Right ventricle myocardium superior (tissue), 1 donor: ENCODE measurements at regions not wholly inside any gene's neighbourhood (a gene's known extent, or its start where the extent isn't known, plus 50 kb on each side); places are given as distances from the start of the nearest gene placed in this dataset.
A peak's percentile ranks its signal among the peaks of the same experiment; 100 is the strongest.

ENCODE experiments used
- ATAC-seq: fragments of 200-7000 bp; cut with Tn5 transposase; one replicate; pipeline ENCODE4 v1.9.1; 2020; ENCODE audit warnings: mild to moderate bottlenecking; ENCODE audit not compliant: poor library complexity
- DNase-seq: peaks from one replicate; pipeline ENCODE4 v3.0.0-alpha.2; 2020
- intact Hi-C: fragments of 100-400 bp; cut with DNase I; formaldehyde crosslinking; loops from one replicate; pipeline ENCODE4 v1.11.2; 2022
- donor health status: DM: no; HTN: yes; CAD: no; lungs with severe emphysema.

DNA sequence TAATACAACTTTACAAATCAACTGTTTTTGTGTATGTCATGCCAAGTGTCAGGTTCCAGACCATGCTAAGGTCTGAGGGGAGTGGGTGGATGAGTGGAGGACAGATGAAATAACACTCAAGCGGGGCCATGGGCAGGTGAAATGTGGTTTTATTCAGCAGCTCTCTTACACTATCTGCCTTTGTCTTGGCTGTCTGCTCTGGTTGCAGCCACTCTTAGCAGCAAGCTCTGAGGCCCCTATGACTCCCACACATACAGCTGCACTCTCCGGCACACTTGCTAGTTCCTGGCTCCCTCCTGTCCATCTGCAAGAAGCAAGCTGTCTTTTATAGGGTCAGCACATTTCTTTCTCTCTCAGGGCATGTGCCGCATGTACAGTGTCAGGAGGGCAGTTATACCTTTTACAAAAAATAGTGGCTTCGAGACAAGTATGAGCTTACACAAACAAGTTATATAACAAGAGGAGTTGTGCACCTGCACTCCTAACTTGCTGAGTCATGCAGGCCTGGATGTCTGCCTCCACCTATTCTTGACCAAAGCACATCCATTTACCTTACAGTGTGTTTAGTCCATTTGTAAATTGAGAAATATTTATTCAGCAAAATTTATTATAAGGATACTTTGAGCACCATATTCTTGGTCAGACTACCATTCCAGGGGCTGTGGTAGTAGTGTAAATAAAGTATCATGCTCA, 683.7 kb upstream of the CBLB start:
- DNase-seq (no peak), ATAC-seq (no peak)
- intact Hi-C loops = no loop called here

DNA sequence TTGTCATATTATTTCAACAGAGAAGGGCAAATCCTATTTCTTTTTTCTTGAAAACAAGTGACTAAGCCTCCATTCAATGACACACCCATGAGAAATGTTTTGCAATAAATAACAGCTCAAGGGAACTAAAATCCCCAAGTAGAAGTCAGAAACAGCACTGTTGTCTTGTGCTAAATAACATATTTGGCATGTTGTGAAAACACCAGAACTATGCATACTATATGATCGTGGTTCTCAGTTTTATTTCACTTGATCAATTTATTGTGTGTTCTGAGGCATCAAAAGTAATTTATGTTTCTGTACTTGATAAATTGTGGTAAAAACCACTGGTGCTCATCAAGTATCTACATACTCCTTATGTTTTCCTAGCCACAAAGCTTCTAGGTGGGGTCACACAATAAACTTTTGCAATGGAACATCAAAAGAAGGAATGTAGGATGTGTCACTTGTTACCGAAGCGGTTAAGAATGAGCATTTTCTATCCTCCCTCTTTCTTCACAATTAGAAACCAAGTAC, 691.7 kb upstream of the CBLB start:
- peak; percentile 46 for ATAC-seq
- intact Hi-C loops = no loop called here

DNA sequence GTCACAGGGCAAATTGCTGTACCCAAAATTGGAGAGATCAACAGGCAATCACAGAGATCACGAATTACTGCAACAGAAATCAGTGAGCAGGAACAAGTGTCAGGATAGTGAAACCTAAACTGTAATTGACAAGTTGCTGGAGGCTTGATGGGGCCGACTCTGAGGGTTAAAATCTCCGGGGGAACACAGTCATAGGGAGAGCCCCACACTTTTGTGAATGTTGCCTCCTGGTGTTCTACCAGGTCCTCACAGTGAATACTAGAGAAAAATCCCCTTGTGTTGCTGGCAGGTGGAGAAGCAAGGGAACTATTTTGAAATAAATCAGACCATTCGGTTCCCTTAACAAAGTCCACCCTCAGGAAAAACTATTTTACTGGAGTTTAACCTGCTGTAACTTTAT, 697.5 kb upstream of the CBLB start:
- DNase-seq = no peak
- intact Hi-C loops = no loop called here
- ATAC-seq = no peak

More for the DNA sequence above, 691.7 kb upstream of the CBLB start:
- DNase-seq = no peak

DNA sequence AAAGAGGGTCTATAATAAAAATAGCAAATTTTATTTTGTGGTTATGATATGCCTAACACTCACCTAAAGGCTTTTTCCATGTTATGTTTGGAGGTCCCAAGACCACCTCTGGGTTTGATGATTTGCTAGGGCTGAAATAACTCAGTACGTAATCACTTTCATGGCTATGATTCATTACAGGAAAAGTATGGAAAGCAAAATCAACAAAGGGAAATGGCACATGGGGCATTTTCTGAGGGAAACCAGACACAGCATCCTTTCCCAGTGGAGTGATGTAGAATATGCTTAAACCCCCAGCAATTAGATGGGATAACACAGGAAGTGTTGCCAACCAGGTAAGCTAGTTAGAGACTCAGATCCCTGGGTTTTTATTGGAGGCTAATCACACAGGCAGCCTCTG, 701.6 kb upstream of the CBLB start:
- intact Hi-C loops = no loop called here
- ATAC-seq (no peak), DNase-seq (no peak)

DNA sequence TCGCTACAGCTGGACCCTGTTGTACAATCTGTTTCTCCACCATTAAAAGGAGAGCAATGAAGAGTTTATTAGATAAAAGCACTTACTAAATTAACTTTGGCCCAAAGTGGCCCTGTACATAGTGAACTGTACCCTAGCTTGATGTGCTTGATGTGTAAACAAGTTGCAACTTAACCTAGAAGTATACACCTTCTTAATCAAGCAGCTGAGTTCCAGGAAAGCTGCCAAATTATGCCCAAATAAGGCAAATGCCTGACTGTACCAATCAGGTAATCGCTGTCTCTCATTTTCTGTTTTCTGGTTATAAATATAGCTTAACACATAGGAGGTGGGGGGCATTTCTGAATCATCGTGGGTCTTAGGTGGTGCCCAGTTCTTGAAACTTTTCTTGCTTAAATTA, 704.8 kb upstream of the CBLB start:
- no peak for DNase-seq
- intact Hi-C loops = no loop called here
- no peak for ATAC-seq

DNA sequence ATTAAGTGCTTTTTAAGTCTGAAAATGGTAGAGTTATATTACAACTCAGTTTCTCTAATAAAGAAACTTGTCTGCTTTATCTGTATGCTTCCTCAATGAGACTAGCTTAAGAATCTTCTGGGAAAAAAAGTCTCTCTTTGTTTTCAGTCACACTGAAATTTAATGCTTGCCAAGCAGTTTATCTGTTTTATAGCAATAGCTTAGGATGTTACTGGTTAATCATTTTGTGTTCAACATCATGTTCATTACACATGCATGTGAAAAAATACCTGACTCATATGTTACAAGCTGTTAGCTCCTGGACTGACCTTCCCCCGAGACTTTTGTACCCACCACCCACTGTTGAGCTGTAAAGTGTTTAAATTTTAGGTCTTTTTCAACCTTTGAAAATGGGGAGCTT, 706.2 kb upstream of the CBLB start:
- DNase-seq = no peak
- no peak for ATAC-seq
- intact Hi-C loops = no loop called here

DNA sequence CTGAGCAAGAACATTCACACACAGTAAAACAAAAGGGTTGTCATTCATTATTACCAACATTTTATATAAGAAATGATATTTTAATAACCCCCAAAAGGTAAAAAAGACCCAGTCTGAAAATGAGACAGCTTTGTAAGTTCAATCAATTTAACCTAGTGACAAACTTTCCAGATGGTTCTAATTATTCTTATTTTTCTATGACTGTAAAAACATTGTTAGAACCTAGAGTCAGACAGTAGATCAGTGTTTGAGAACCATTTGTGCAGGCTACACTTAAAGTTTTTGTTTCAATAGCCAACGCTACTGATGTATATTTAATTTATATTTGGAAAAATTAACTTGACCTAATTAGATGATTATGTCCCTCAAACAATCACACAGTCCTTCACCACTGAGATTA, 708.4 kb upstream of the CBLB start:
- DNase-seq = no peak
- intact Hi-C loops = no loop called here
- no peak for ATAC-seq

DNA sequence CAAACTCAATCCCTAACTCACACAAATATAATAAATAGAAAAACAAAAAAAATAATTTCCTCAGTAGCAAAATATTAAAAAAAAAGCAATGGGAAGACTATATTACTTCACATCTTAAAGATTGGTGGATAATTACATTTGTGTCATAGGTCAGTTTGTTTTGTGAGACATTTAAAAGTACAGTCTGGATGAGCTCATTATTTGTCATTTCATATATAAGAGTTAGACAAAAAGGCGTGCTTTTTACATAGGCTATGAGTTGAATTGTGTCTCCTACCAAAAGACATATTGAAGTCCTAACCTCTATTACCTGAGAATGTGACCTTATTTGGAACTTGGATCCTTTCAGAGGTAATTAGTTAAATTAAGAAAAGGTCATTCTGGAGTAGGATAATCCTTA, 710.1 kb upstream of the CBLB start:
- no peak for DNase-seq
- no peak for ATAC-seq
- intact Hi-C loops = no loop called here

DNA sequence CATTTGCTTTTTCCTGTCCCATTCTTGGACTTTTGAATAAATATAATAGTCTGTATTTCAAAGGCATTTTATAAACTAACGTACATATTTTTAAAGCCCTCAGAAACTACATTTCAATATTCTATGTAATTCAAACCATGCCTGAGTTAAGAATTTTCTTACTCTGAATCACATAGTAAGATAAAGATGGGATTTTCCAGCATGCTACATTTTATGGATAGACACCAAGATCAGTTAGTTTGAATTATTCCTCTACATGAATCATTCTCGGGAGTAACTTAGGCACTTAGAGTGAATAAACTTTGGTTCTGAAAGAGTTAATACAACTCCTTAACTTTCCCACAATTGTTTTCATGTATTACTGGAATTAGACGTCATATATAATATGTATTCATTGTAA, 713.3 kb upstream of the CBLB start:
- intact Hi-C loops = no loop called here
- ATAC-seq = no peak
- DNase-seq = no peak

DNA sequence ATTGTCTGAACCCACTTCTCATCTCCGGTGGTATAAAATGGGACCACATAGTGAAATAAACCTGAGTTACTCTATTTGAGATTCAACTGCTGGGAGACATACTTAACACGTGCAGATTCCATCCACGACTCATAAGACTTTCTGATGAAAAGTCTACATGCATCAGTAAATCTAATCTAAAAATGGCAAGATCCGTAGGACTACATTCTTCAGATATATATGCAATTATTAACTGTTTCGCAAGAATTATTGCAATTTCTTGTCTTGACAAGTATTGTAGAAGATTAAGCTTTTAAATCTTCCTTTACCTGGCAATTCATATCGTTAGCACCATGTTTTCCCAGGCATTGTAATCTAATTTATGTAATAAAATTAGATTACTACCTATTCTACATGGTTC, 718.7 kb upstream of the CBLB start:
- DNase-seq (no peak), ATAC-seq (no peak)
- intact Hi-C loops = no loop called here

DNA sequence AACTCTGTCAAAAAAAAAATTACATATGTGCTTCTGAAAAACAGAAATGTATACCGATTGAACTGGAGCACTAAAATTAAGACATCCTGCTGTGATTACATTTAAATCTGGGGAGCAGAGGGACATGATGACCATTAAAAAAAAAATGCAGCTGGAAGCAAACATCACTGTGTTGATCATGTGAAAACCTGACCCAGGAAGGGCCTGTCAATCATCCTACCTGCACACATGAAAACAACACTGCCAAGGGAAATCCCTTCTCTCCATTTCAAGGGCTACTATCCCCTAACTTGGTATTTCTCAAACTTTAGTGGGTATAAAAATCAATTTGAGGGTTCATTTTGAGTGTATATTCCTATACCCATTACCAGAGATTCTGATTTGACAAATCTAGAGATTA, 719.9 kb upstream of the CBLB start:
- intact Hi-C loops = no loop called here
- ATAC-seq = no peak
- DNase-seq = no peak

DNA sequence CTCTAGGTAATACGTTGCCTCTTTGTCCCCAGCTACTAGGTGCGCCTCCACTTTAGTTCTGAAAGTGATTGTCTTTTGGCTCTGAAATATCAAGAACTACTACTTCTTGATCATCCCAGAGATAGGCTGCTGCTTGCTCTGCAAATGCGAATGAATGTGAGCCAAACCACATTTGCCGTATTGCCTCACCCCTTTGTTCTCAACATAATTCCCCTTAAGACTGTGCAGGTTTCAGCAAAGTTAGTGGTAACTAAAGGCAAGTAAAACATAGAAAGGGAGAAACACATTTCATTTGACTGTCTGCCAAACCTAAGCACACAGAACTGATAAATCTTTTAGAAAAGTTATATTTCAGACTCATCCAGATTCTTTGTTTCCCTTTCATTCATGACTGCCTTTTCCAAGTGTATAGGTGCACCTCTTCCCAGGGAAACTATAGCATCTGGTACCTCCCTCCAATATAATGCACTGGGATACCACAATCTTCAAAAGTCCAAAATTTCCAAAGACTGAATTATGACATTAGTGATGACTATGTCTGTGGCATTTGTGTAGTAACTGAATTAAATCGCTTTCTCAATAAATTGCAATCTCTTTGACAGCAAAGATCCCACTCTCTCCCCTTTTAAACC, 720.6 kb upstream of the CBLB start:
- intact Hi-C loops = no loop called here
- DNase-seq = no peak

DNA sequence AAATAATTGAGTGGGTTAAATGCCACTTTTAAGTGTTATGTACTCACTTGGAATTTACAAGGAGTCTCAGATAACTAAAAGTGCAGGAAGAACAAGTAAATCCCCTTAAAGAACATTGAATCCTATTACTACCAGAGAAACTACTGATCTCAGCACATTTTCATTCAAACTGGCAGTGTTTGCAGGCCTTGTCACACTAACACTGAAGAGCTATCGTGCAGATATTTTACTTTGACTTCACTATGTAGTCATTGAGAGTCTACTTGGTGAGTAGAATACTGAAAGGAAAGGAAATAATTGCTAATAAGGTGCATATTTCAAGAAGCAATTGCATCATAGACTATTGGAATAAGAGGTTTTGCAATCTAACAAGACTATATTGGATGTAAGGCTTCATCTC, 721.4 kb upstream of the CBLB start:
- intact Hi-C loops = no loop called here
- no peak for ATAC-seq

More for the DNA sequence above, 720.6 kb upstream of the CBLB start:
- ATAC-seq = no peak

DNA sequence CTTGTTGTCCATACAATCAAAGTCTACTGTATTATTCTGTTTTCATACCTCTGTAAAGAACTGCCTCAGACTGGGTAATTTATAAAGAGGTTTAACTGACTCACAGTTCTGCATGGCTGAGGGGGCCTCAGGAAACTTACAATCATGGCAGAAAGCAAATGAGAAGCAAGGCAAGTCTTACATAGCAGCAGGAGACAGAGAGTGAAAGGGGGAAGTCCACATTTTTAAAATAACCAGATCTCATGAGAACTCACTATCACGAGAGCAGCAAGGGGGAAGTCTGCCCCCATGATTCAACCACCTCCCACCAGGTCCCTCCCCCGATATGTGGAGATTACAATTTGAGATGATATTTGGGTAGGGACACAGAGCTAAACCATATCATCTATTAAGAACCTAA, 724.6 kb upstream of the CBLB start:
- intact Hi-C loops = no loop called here
- ATAC-seq (no peak), DNase-seq (no peak)

More for the DNA sequence above, 721.4 kb upstream of the CBLB start:
- no peak for DNase-seq

DNA sequence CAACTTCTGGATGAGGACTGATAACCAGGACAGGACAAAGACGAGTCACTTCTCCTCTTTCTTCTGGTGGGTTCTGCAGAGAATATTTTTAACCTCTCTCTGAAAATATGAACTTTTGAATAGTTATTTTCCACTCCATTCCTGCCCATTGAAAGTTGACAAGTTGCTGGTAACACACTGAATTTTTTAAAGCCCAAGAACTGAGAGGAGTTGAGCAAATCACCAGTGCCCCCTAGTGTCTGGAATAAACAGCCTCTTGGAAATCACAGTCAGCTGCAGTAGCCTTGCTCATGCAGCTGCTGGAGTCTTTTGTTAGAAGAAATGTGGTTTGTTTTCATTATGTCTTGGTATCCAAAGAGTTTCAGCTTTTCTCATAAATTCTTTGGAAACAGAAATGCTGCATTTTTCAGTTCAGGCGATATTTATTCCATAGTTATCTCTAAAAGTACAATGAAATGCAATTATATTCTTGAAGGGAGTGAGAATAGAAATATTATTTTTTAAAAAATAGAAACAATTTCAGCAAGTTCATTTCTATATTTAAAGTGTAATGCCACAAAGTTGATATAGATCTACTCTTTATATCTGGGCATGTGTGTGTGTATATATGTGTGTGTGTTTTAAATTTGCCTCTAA, 741.0 kb upstream of the CBLB start:
- DNase-seq (no peak), ATAC-seq (peak; percentile 96)
- intact Hi-C loops = no loop called here

DNA sequence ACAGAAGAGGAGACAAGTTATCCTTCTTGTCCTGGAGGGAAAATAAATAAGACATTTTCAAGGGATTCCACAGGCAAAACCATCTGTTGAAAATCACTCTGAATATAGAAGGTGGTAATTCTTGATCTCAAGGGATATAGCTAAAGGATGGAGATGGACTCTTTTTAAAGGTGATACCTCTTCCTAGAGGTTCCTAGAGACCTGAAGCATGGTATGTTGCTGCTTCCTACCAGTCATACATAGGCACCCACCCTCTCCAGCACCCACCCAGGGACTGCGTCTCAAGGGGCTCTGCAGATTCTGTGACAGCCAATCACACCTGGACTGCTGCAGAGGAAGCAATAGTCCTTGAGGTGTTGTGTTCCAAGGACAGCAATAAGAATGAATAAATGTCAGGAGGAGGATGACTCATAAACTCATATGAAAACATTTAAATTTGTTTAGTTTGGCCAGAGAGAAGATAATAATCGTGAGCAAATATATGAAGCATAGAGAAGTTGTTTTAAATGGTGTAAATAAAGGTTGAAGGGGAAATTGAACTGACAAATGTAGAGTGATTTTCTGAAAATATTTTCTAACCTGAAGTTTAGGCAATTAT, 741.6 kb upstream of the CBLB start:
- no peak for ATAC-seq
- intact Hi-C loops = no loop called here
- DNase-seq = no peak

DNA sequence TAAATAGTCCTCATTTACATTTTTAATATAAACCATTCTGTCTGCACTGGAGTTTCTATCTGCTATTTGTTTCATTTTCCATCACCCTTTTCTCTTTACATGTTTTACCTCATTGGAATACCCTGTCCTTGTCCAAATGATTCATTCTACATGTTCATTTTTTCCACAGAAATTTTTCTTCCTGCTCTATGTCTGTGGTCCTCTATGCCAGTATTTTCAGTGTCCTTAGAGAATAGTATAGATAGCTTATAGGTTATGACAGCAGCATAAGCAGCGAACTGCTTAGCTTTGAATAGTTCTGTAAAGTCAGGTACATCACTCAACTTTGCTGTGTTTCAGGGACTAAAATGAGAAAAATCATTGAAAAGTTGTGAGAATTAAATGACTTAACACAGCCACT, 742.3 kb upstream of the CBLB start:
- no peak for ATAC-seq
- intact Hi-C loops = no loop called here

DNA sequence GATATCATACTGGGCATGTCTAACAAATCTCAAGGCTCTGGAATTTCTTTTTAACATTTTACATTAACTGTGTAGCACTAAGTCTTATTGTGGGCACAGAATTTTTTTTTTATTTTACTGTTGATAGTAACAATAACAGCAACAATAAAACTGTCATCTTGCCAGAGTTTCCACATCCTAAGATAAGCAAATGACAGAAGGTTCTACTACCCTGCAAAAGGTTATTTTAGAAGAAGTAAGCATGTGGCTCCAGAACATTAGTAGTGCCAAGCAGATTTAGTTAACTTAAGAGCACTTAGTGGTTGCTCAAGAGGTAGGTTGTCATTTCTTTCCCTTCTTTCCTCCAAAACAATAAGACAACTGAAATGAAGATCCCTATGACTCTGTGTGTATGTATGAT, 743.0 kb upstream of the CBLB start:
- ATAC-seq (peak; percentile 77), DNase-seq (no peak)
- intact Hi-C loops = no loop called here

More for the DNA sequence above, 742.3 kb upstream of the CBLB start:
- DNase-seq = no peak

DNA sequence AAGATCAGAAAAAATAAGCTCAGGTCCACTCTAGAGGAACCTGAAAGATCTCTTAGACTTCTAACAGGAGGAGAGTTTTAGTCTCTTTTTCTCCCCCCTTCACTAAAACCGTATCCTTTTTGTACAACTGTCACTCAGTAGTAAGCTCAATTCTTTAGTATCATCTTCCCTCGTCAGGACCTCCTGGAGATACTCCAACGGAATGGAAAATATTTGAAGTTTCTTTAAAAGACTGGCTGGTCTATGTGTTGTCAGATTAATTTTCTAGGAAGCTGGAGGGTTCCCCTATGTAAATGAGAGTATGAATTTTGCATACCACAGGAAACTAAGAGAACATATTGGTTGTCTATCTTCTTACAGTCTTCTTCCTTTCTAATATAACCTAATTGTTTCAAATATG, 747.7 kb upstream of the CBLB start:
- intact Hi-C loops = no loop called here
- DNase-seq = no peak
- ATAC-seq = no peak

DNA sequence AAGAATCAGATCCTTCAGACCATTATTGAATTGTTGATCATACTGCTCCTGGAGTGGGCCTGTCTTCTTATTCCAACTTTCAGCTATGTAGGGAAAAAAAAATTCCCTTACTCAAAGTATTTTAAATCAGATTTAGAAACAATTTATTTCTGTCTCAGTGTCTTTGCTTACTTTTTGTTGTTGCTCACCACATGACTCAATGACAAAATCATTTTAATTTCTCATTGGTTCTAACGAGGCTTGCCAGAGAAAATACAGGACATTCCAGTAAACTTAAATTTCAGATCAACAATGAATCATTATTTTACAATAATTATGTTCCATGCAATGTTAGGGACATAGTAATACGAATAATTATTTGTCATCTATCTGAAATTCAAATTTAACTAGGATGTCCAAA, 748.5 kb upstream of the CBLB start:
- intact Hi-C loops = no loop called here
- DNase-seq (no peak), ATAC-seq (no peak)
